ENCODE measurements at regions not wholly inside any gene's neighbourhood (a gene's known extent, or its start where the extent isn't known, plus 50 kb on each side); places are given as distances from the start of the nearest gene placed in this dataset.

GRCh38 chr17:79478841-79479240 lies 132.0 kb downstream of the RBFOX3 start:
- Histone ChIP-seq H3K9me2 (replicated peaks; ENCODE audit: low read length) (no peaks in the 10 kb centered on the region), H3K79me2 (ENCODE audit: low read length) (no peaks in the 10 kb centered on the region), H3K9me3 (ENCODE audit: low read length) (no peaks in the 10 kb centered on the region), H4K20me1 (ENCODE audit: low read length) (no peaks in the 10 kb centered on the region), H3K36me3 (ENCODE audit: low read depth, low read length) (no peaks in the 10 kb centered on the region), H3F3A (ENCODE audit: low read length, unreplicated experiment) (no peaks in the 10 kb centered on the region), H3K4me2 (ENCODE audit: low read length) (no peak overlapping the region), H3K4me1 (ENCODE audit: insufficient read depth, low read length) (no peaks in the 10 kb centered on the region), H3K27ac (ENCODE audit: low read length) (no peak overlapping the region), H3K4me3 (ENCODE audit: low read length) (no peak overlapping the region), H3K27me3 (ENCODE audit: low read length) (peaks cover 92% of the 10 kb centered on the region), H2AFZ (ENCODE audit: low read length) (no peak overlapping the region), H3K9ac (ENCODE audit: low read length) (no peak overlapping the region)
- TF ChIP-seq EZH2 (IDR thresholded peaks at IDR 0.05; ENCODE audit: low read length, unreplicated experiment) (no peak), CTCF (conservative IDR thresholded peaks at IDR 0.05; ENCODE audit: low read depth, low read length) (no peak), EZH2phosphoT487 (IDR thresholded peaks at IDR 0.05; ENCODE audit: borderline replicate concordance, low read length) (no peak)
- POLR2A ChIA-PET (ENCODE audit: unreplicated experiment) = no interaction called here
- ATAC-seq (no peak), DNase-seq (no peak)
- CTCF ChIA-PET = no interaction called here
- BruUV-seq (replicated peaks) = no TSS peak
- intact Hi-C loops (cut with micrococcal nuclease) = no loop called here

GRCh38 chr17:79478051-79478461 lies 132.8 kb downstream of the RBFOX3 start:
- Histone ChIP-seq H3K27me3 (ENCODE audit: low read length) (peaks cover 90% of the 10 kb centered on the region), H3K9ac (ENCODE audit: low read length) (no peak overlapping the region), H3K9me3 (ENCODE audit: low read length) (no peaks in the 10 kb centered on the region), H3K9me2 (replicated peaks; ENCODE audit: low read length) (no peaks in the 10 kb centered on the region), H3K36me3 (ENCODE audit: low read depth, low read length) (no peaks in the 10 kb centered on the region), H3K4me3 (ENCODE audit: low read length) (no peak overlapping the region), H3K79me2 (ENCODE audit: low read length) (no peaks in the 10 kb centered on the region), H2AFZ (ENCODE audit: low read length) (no peak overlapping the region), H4K20me1 (ENCODE audit: low read length) (no peaks in the 10 kb centered on the region), H3K27ac (ENCODE audit: low read length) (no peak overlapping the region), H3K4me2 (ENCODE audit: low read length) (no peak overlapping the region), H3F3A (ENCODE audit: low read length, unreplicated experiment) (no peaks in the 10 kb centered on the region), H3K4me1 (ENCODE audit: insufficient read depth, low read length) (0 out of 2 replicates have a peak, but pooled peaks cover 4% of the 10 kb centered on the region)
- ATAC-seq = no peak; the same call in 1 of the 2 replicates
- no TSS peak for BruUV-seq (replicated peaks)
- TF ChIP-seq EZH2 (IDR thresholded peaks at IDR 0.05; ENCODE audit: low read length, unreplicated experiment) = no peak
- no peak for TF ChIP-seq CTCF (conservative IDR thresholded peaks at IDR 0.05; ENCODE audit: low read depth, low read length)
- no peak for TF ChIP-seq EZH2phosphoT487 (IDR thresholded peaks at IDR 0.05; ENCODE audit: borderline replicate concordance, low read length)
- ChIA-PET POLR2A (ENCODE audit: unreplicated experiment) (no interaction called here), CTCF (no interaction called here)
- DNase-seq = no peak
- intact Hi-C loops (cut with micrococcal nuclease) = no loop called here

GRCh38 chr17:79476074-79476652 lies 134.7 kb downstream of the RBFOX3 start:
- H3K9me2 ChIP-seq (replicated peaks; ENCODE audit: low read length) = no peaks in the 10 kb centered on the region
- H3K4me1 ChIP-seq (ENCODE audit: insufficient read depth, low read length) = 0 out of 2 replicates have a peak, but pooled peaks cover 5% of the 10 kb centered on the region
- H3F3A ChIP-seq (ENCODE audit: low read length, unreplicated experiment) = no peaks in the 10 kb centered on the region
- no peaks in the 10 kb centered on the region for H3K79me2 ChIP-seq (ENCODE audit: low read length)
- no peaks in the 10 kb centered on the region for H4K20me1 ChIP-seq (ENCODE audit: low read length)
- TF ChIP-seq EZH2phosphoT487 (IDR thresholded peaks at IDR 0.05; ENCODE audit: borderline replicate concordance, low read length) = no peak
- intact Hi-C loops (cut with micrococcal nuclease) = no loop called here
- H2AFZ ChIP-seq (ENCODE audit: low read length) = no peak overlapping the region
- peaks cover 86% of the 10 kb centered on the region for H3K27me3 ChIP-seq (ENCODE audit: low read length)
- no peak overlapping the region for H3K27ac ChIP-seq (ENCODE audit: low read length)
- H3K9ac ChIP-seq (ENCODE audit: low read length) = no peak overlapping the region
- BruUV-seq (replicated peaks) = no TSS peak
- DNase-seq (no peak), ATAC-seq (no peak)
- no peak overlapping the region for H3K4me2 ChIP-seq (ENCODE audit: low read length)
- H3K36me3 ChIP-seq (ENCODE audit: low read depth, low read length) = no peaks in the 10 kb centered on the region
- H3K4me3 ChIP-seq (ENCODE audit: low read length) = no peak overlapping the region
- ChIA-PET POLR2A (ENCODE audit: unreplicated experiment) (no interaction called here), CTCF (no interaction called here)
- H3K9me3 ChIP-seq (ENCODE audit: low read length) = no peaks in the 10 kb centered on the region
